HEK293 (cell line): ENCODE measurements at regions not wholly inside any gene's neighbourhood (a gene's known extent, or its start where the extent isn't known, plus 50 kb on each side); places are given as distances from the start of the nearest gene placed in this dataset.

ENCODE experiments used
- CTCF ChIP-seq: fragments of 450-650 bp; formaldehyde crosslinking; IDR thresholded peaks from 2 replicates; pipeline ENCODE4 v1.5.1; 2016; ENCODE audit warnings: missing biosample characterization, missing genetic modification characterization
- ELK4 ChIP-seq: IDR thresholded peaks from 2 replicates; pipeline ENCODE4 v1.6.1; 2011; ENCODE audit warnings: mild to moderate bottlenecking, low read depth, low read length, borderline replicate concordance
- OVOL3 ChIP-seq: fragments of 450-650 bp; formaldehyde crosslinking; IDR thresholded peaks from 2 replicates; pipeline ENCODE4 v1.5.1; 2016; ENCODE audit warnings: missing biosample characterization, missing genetic modification characterization
- YY1 ChIP-seq: fragments of 450-650 bp; formaldehyde crosslinking; IDR thresholded peaks from 2 replicates; pipeline ENCODE4 v1.5.1; 2018; ENCODE audit warnings: missing biosample characterization, missing genetic modification characterization
- ZBTB11 ChIP-seq: fragments of 450-650 bp; formaldehyde crosslinking; conservative IDR thresholded peaks from 2 replicates; pipeline ENCODE4 v1.5.1; 2016; ENCODE audit warnings: low read depth, missing biosample characterization, missing genetic modification characterization
- ZNF121 ChIP-seq: fragments of 450-650 bp; formaldehyde crosslinking; IDR thresholded peaks from 2 replicates; pipeline ENCODE4 v1.5.1; 2016; ENCODE audit warnings: missing biosample characterization, missing genetic modification characterization
- ZNF302 ChIP-seq: fragments of 450-650 bp; formaldehyde crosslinking; IDR thresholded peaks from 2 replicates; pipeline ENCODE4 v1.5.1; 2016; ENCODE audit warnings: missing biosample characterization, missing genetic modification characterization, low read depth
- ZNF623 ChIP-seq: fragments of 450-650 bp; formaldehyde crosslinking; IDR thresholded peaks from 2 replicates; pipeline ENCODE4 v1.5.1; 2016; ENCODE audit warnings: missing biosample characterization, missing genetic modification characterization
- ZNF76 ChIP-seq: fragments of 450-650 bp; formaldehyde crosslinking; IDR thresholded peaks from 2 replicates; pipeline ENCODE4; 2016; ENCODE audit warnings: low read depth, missing biosample characterization, missing genetic modification characterization, borderline replicate concordance

GRCh38 chr6:21850691-21851090 lies 257.1 kb downstream of the SOX4 start:
- TF ChIP-seq OVOL3 (tag by site-specific recombination) (no peak), CTCF (no peak), ZNF302 (tag by site-specific recombination) (no peak), ZNF623 (tag by site-specific recombination) (no peak), ELK4 (no peak), ZNF121 (tag by site-specific recombination) (no peak), YY1 (no peak), ZNF76 (no peak), ZBTB11 (tag by site-specific recombination) (no peak)
